Activated CD4-positive, alpha-beta T cell treated with anti-CD3 and anti-CD28 coated beads, Interleukin-2, amount 10 ng/mL, durations not matched to agents 7 days and 5 days (primary cell): ENCODE measurements at regions not wholly inside any gene's neighbourhood (a gene's known extent, or its start where the extent isn't known, plus 50 kb on each side); places are given as distances from the start of the nearest gene placed in this dataset. TPM values are rescaled to one million over a fixed set of nuclear protein-coding genes. Genes with fewer than 3 reads are reported as not detected.

Source experiments
- CTCF ChIA-PET: fragments of 350-600 bp; sonication (Branson Sonifier 250); formaldehyde crosslinking; loops from one replicate; lab custom pipeline; 2021; ENCODE audit warnings: antibody characterized with exemption; lab: Charles Lee
- POLR2A ChIA-PET: fragments of 350-600 bp; sonication (Branson Sonifier 250); formaldehyde crosslinking; loops from one replicate; lab custom pipeline; 2021; ENCODE audit warnings: antibody characterized with exemption; lab: Charles Lee
- DNase-seq: peaks from one replicate; pipeline ENCODE4 v3.0.0-alpha.2; 2020
- H3K27ac Mint-ChIP-seq: one replicate; pipeline ENCODE4 v1.8.0; 2021; ENCODE audit warnings: mild to moderate bottlenecking, moderate library complexity, mixed read lengths
- H3K27me3 Mint-ChIP-seq: one replicate; pipeline ENCODE4 v1.8.0; 2021; ENCODE audit warnings: mixed read lengths
- H3K36me3 Mint-ChIP-seq: one replicate; pipeline ENCODE4 v1.8.0; 2021; ENCODE audit warnings: low read depth, mixed read lengths
- H3K4me1 Mint-ChIP-seq: one replicate; pipeline ENCODE4 v1.8.0; 2021; ENCODE audit warnings: mixed read lengths
- H3K4me3 Mint-ChIP-seq: one replicate; pipeline ENCODE4 v1.8.0; 2021; ENCODE audit warnings: mild to moderate bottlenecking, moderate library complexity, mixed read lengths
- H3K9me3 Mint-ChIP-seq: one replicate; pipeline ENCODE4 v1.8.0; 2021; ENCODE audit warnings: mixed read lengths
- microRNA-seq: library from miRNA; unstranded; fragments of <30 nt; microRNA quantifications from one replicate; pipeline ENCODE4 v1.2.0, GENCODE V29; 2021; ENCODE audit warnings: borderline microRNAs expressed, borderline replicate concordance

DNA sequence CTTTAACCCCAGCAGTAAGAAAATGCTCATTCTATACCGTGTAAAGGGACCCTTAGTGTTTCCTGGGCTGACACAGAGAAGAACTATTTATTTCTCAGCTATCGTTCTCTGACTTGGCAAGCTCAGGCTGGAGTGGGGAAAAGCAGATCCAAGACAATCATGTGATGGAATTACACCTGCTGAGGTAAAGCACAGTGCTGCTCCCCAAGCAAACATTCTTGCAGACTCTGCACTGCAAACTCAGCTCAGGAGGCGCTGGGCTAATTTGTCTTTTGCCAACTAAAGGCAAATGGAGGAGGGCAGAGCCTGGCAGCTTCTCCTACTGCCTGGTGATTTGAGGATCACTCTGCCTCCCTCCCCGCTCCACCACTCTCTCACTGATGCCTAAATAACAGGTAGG is 57.8 kb upstream of the FUT8 start:
- peaks cover 53% of the 10 kb centered on the region for H3K4me1 Mint-ChIP-seq
- DNase-seq = no peak
- H3K27ac Mint-ChIP-seq = no peak overlapping the region
- H3K9me3 Mint-ChIP-seq = no peaks in the 10 kb centered on the region
- CTCF ChIA-PET = interaction anchor here (0.6 to 1.9 kb wide), 4 partner anchors 11 to 57 kb away, joined by 3 to 7 read pairs (median 4); no protein-coding TSS in a partner anchor
- no peaks in the 10 kb centered on the region for H3K27me3 Mint-ChIP-seq
- POLR2A ChIA-PET = no interaction called here
- H3K36me3 Mint-ChIP-seq = peaks cover 35% of the 10 kb centered on the region
- no peak overlapping the region for H3K4me3 Mint-ChIP-seq

DNA sequence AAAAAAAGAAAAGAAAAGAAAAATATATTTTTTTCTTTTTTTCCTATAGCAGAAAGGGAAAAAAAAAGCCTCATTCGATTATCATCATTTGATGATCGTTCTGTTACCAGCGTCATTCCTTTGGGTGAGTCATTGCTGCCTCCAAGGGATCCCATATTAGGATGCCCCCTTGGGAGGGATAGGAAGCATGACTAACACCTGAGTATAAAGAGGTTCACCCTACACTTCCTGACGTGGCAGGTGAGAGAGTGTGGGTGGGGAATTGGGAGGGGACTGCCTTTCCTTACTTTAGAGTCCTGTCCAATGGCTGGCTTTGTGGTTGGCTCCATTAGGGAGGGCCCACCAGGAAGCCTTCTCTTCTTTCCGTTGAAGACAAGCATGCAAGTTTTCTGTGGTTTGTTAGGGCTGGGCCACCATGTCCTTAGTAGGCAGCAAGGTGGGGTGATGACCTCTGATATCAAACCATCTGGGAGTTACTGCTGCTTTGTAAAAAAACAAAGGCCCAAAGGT is 56.1 kb upstream of the FUT8 start:
- Mint-ChIP-seq H3K9me3 (no peaks in the 10 kb centered on the region), H3K27ac (peak overlapping the region; percentile 72), H3K4me1 (peaks cover 56% of the 10 kb centered on the region), H3K36me3 (peaks cover 38% of the 10 kb centered on the region), H3K4me3 (no peak overlapping the region), H3K27me3 (no peaks in the 10 kb centered on the region)
- DNase-seq = peak; percentile 38
- ChIA-PET POLR2A (interaction anchor here (1.1 kb wide), 1 partner anchor 9 kb away, joined by 3 read pairs; no protein-coding TSS in a partner anchor), CTCF (interaction anchor here (0.7 to 1.4 kb wide), 4 partner anchors 12 to 137 kb away, joined by 3 to 4 read pairs (median 3); no protein-coding TSS in a partner anchor)

DNA sequence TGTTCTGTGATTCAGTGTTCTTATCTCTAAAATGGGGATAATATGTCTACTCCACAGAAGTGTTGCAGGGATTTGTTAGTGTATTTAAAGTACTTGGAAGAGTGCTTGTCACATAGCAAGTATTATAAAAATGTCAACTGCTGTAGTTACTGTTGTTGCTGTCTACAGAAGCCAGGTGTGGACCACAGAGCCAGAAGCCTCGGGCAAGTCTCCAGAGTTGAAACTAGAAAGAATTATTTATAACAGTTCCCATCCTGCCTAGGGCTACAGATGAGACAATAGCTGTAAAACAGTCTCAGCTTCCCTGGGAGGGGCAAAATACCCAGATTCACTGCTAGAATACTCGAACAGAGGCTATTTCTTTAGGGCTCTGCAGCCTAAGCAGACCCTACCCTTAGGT is 55.4 kb upstream of the FUT8 start:
- H3K27ac Mint-ChIP-seq = peak overlapping the region; percentile 72
- POLR2A ChIA-PET = interaction anchor here (0.6 kb wide), 1 partner anchor 50 kb away, joined by 3 read pairs; no protein-coding TSS in a partner anchor
- H3K27me3 Mint-ChIP-seq = no peaks in the 10 kb centered on the region
- no peaks in the 10 kb centered on the region for H3K9me3 Mint-ChIP-seq
- peaks cover 58% of the 10 kb centered on the region for H3K4me1 Mint-ChIP-seq
- CTCF ChIA-PET = no interaction called here
- peaks cover 39% of the 10 kb centered on the region for H3K36me3 Mint-ChIP-seq
- no peak for DNase-seq
- H3K4me3 Mint-ChIP-seq = no peak overlapping the region

DNA sequence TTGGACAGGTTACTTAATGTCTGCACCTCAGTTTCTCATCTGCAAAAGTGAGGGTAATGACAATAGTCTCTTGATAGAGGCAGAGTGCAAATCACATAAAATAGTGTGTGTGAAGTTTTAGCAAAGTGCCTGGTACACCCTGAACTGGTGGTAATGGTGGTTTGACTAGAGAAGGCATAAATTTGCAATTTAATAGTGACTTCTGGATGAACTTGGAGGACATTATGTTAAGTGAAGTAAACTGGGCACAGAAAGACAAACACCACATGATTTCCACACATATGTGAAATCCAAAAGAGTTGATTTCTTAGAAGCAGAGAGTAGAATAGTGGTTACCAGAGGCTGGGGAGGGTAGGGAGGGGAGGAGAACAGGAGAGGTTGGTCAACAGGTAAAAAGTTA is 54.8 kb upstream of the FUT8 start:
- H3K9me3 Mint-ChIP-seq = no peaks in the 10 kb centered on the region
- H3K27ac Mint-ChIP-seq = peak overlapping the region; percentile 0
- no peak overlapping the region for H3K4me3 Mint-ChIP-seq
- ChIA-PET CTCF (no interaction called here), POLR2A (interaction anchor here (0.6 kb wide), 1 partner anchor 49 kb away, joined by 3 read pairs; no protein-coding TSS in a partner anchor)
- H3K36me3 Mint-ChIP-seq = peaks cover 41% of the 10 kb centered on the region
- DNase-seq = no peak
- H3K27me3 Mint-ChIP-seq = no peaks in the 10 kb centered on the region
- peaks cover 57% of the 10 kb centered on the region for H3K4me1 Mint-ChIP-seq

DNA sequence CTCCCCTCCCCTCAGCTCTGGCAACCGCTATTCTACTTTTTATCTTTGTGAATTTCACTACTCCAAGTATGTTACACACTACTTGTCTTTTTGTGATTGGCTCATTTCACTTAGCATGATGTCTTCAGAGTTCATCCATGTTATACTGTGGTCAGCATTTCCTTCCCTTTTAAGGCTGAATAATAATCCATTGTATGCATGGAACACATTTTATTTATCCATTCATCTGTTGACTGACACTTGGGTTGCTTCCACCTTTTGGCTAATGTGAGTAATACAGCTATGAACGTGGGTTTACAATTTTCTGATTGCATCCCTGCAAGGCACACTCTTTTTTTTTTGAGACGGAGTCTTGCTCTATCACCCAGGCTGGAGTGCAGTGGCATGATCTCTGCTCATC is 53.0 kb upstream of the FUT8 start:
- H3K4me3 Mint-ChIP-seq = no peak overlapping the region
- H3K36me3 Mint-ChIP-seq = peaks cover 40% of the 10 kb centered on the region
- DNase-seq = no peak
- POLR2A ChIA-PET = no interaction called here
- no peaks in the 10 kb centered on the region for H3K27me3 Mint-ChIP-seq
- H3K4me1 Mint-ChIP-seq = peaks cover 47% of the 10 kb centered on the region
- CTCF ChIA-PET = interaction anchor here (0.6 to 2.0 kb wide), 9 partner anchors 10 to 338 kb away, joined by 3 to 8 read pairs (median 3); no protein-coding TSS in a partner anchor
- no peaks in the 10 kb centered on the region for H3K9me3 Mint-ChIP-seq
- H3K27ac Mint-ChIP-seq = no peak overlapping the region

DNA sequence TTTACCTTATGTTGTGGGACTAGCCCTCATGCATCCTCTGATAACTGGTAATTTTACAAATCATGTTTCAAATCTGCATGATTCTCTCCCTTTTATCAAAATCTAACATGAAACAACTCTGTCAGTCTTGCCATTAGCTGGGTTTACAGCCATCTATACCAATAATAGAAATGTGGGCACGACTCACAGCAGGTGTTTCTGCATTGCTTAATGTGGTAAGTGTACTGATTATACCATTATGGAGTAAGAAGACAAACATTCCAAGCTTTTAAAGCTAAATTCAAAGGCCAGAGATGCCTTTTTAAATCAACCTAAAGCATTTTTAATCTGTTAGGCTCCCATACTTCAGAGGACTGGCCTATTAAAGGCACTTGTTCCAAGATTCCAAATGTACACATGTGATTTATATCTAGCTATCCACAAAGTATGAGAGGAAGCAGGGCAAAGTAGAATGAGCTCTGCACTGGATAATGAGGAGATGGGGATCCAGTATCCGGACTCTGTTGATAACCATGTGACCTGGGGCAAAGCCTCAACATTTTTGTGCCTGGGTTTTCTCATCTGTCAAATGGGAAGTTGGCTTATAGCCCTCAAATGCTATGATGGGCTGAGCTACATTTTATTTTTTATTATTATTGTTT is 52.3 kb upstream of the FUT8 start:
- Mint-ChIP-seq H3K27me3 (no peaks in the 10 kb centered on the region), H3K36me3 (peaks cover 42% of the 10 kb centered on the region), H3K9me3 (no peaks in the 10 kb centered on the region), H3K27ac (no peak overlapping the region), H3K4me1 (peaks cover 42% of the 10 kb centered on the region), H3K4me3 (no peak overlapping the region)
- ChIA-PET POLR2A (interaction anchor here (0.6 kb wide), 1 partner anchor 27 kb away, joined by 3 read pairs; no protein-coding TSS in a partner anchor), CTCF (interaction anchor here (0.6 to 2.0 kb wide), 8 partner anchors 9 to 1934 kb away, joined by 3 to 8 read pairs (median 4); no protein-coding TSS in a partner anchor)
- no peak for DNase-seq

DNA sequence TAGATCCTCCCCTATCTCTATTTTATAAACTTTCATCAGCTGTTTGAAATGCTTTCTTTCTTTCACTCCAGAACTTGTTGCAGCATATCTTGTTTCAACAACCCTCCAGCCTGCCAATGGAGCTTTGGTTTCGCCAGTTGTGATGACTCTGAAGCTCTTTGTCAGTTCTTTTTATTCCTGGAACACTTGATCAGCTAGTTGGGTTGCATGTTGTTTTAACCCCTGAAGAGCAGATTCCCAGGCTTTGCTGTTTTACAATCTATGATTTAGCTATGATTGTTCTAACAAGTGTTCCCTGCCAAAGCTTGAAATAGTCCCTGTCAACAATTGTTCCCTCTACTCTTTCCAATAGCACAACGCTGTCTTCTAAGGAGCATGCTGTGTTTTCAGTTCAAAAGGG is 50.6 kb upstream of the FUT8 start:
- peaks cover 28% of the 10 kb centered on the region for H3K4me1 Mint-ChIP-seq
- no peak for DNase-seq
- H3K36me3 Mint-ChIP-seq = peaks cover 37% of the 10 kb centered on the region
- H3K4me3 Mint-ChIP-seq = no peak overlapping the region
- H3K9me3 Mint-ChIP-seq = no peaks in the 10 kb centered on the region
- no peaks in the 10 kb centered on the region for H3K27me3 Mint-ChIP-seq
- ChIA-PET CTCF (interaction anchor here (0.8 to 1.2 kb wide), 4 partner anchors 20 to 174 kb away, joined by 3 to 4 read pairs (median 3); no protein-coding TSS in a partner anchor), POLR2A (no interaction called here)
- no peak overlapping the region for H3K27ac Mint-ChIP-seq

Small RNA genes lying in the stretch of these regions (microRNA-seq; reads per million reads assigned to microRNA genes)
- gene MIR4708 = not detected
